H1 (cell line): ENCODE measurements at regions not wholly inside any gene's neighbourhood (a gene's known extent, or its start where the extent isn't known, plus 50 kb on each side); places are given as distances from the start of the nearest gene placed in this dataset.

Experiments used
- CTCF ChIA-PET: fragments of 300-600 bp; sonication (Branson Sonifier 250); formaldehyde crosslinking; loops from one replicate; lab custom pipeline; 2021; ENCODE audit not compliant: partially characterized antibody; lab: Charles Lee
- POLR2A ChIA-PET: fragments of 300-600 bp; sonication (Branson Sonifier 250); formaldehyde crosslinking; loops from one replicate; lab custom pipeline; 2021; ENCODE audit warnings: inconsistent platforms; ENCODE audit not compliant: partially characterized antibody; lab: Charles Lee
- DNase-seq, 2 experiments: peaks; one replicate each; pipeline versions ENCODE4 v3.0.0 to v3.0.0-alpha.2; 2010 to 2022; ENCODE audit warnings: low spot score in 2 of 2, low read depth in 1 of 2, mixed read lengths in 1 of 2
- FAIRE-seq: peaks from 2 replicates; lab custom pipeline; 2011; peaks lifted over from hg19 to GRCh38; lab: Jason Lieb, UNC
- H2AFZ ChIP-seq: 2 replicates; pipeline ENCODE4 v1.8.1; 2012; ENCODE audit warnings: low read length, inconsistent platforms
- H2AK5ac ChIP-seq: 2 replicates; pipeline ENCODE4 v1.6.1; 2013; ENCODE audit warnings: low read depth, low read length
- H2BK120ac ChIP-seq: replicated peaks from 2 replicates; pipeline ENCODE3; 2013; ENCODE audit warnings: low read depth, low read length, inconsistent platforms
- H2BK12ac ChIP-seq: 2 replicates; pipeline ENCODE4 v1.6.1; 2013; ENCODE audit warnings: low read depth, low read length
- H2BK15ac ChIP-seq: 2 replicates; pipeline ENCODE4 v1.6.1; 2013; ENCODE audit warnings: low read length
- H2BK20ac ChIP-seq: 2 replicates; pipeline ENCODE4 v1.6.1; 2013; ENCODE audit warnings: low read length
- H2BK5ac ChIP-seq: 2 replicates; pipeline ENCODE4 v1.6.1; 2013; ENCODE audit warnings: low read depth, low read length
- H3K14ac ChIP-seq: 2 replicates; pipeline ENCODE4 v1.6.1; 2013; ENCODE audit warnings: inconsistent platforms; ENCODE audit not compliant: insufficient read length
- H3K18ac ChIP-seq: 2 replicates; pipeline ENCODE4 v1.6.1; 2013; ENCODE audit warnings: low read length; ENCODE audit errors: extremely low read depth
- H3K23ac ChIP-seq: 2 replicates; pipeline ENCODE4 v1.6.1; 2013; ENCODE audit warnings: inconsistent platforms; ENCODE audit not compliant: insufficient read length
- H3K23me2 ChIP-seq: 2 replicates; pipeline ENCODE4 v1.6.1; 2013; ENCODE audit warnings: low read depth, low read length
- H3K27ac ChIP-seq: 2 replicates; pipeline ENCODE4 v1.6.1; 2011; ENCODE audit warnings: low read depth, low read length, inconsistent platforms
- H3K27me3 ChIP-seq, 4 experiments: replicated peaks in 1 of 4; 1 replicate in 1 of 4; 2 replicates in 3 of 4; pipeline versions ENCODE4 v1.6.1 to v1.8.1; 2011 to 2013; ENCODE audit warnings: low read length in 3 of 4, mild to moderate bottlenecking in 3 of 4, inconsistent platforms in 2 of 4, mixed read lengths in 2 of 4, moderate library complexity in 1 of 4; ENCODE audit not compliant: control insufficient read depth in 3 of 4, insufficient read depth in 3 of 4; ENCODE audit errors: extremely low read depth in 1 of 4
- H3K36me3 ChIP-seq, 4 experiments: 2 replicates each; pipeline versions ENCODE4 v1.6.1 to v1.8.1; 2011 to 2013; ENCODE audit warnings: mild to moderate bottlenecking in 4 of 4, low read length in 3 of 4, moderate library complexity in 2 of 4, control low read depth in 1 of 4, inconsistent platforms in 1 of 4; ENCODE audit not compliant: insufficient read depth in 4 of 4, control insufficient read depth in 2 of 4
- H3K4ac ChIP-seq: replicated peaks from 2 replicates; pipeline ENCODE3; 2013; ENCODE audit warnings: low read length, low read depth, mixed read lengths, inconsistent platforms; ENCODE audit not compliant: insufficient read length
- H3K4me1 ChIP-seq, 4 experiments: replicated peaks in 1 of 4; 1 replicate in 1 of 4; 2 replicates in 3 of 4; pipeline versions ENCODE4 v1.6.1 to v1.8.1; 2011 to 2013; ENCODE audit warnings: low read length in 3 of 4, inconsistent platforms in 2 of 4, mixed read lengths in 1 of 4; ENCODE audit not compliant: insufficient read depth in 4 of 4, control insufficient read depth in 3 of 4
- H3K4me2 ChIP-seq, 2 experiments: 2 replicates each; pipeline versions ENCODE4 v1.6.1 to v1.8.1; 2011 to 2013; ENCODE audit warnings: low read depth in 2 of 2, low read length in 2 of 2, control low read depth in 1 of 2, inconsistent platforms in 1 of 2, mild to moderate bottlenecking in 1 of 2; ENCODE audit not compliant: insufficient read depth in 1 of 2
- H3K4me3 ChIP-seq, 4 experiments: fragments of 200-600, 300-600 bp in 1 of 4; sonication (generic), shearing (Covaris generic), sonication (Bioruptor Twin) in 1 of 4; 2 replicates each; pipeline versions ENCODE4 v1.5.1 to v1.8.1; 2011 to 2016; ENCODE audit warnings: low read length in 4 of 4, low read depth in 3 of 4, control low read depth in 2 of 4, inconsistent platforms in 2 of 4, mild to moderate bottlenecking in 2 of 4, mixed read lengths in 1 of 4, moderate library complexity in 1 of 4; ENCODE audit not compliant: insufficient read depth in 2 of 4; ENCODE audit errors: extremely low read depth in 1 of 4
- H3K56ac ChIP-seq: replicated peaks from 2 replicates; pipeline ENCODE3; 2013; ENCODE audit warnings: low read depth, mild to moderate bottlenecking, mixed read lengths, low read length, inconsistent platforms; ENCODE audit not compliant: insufficient read length
- H3K79me1 ChIP-seq: 2 replicates; pipeline ENCODE4 v1.6.1; 2013; ENCODE audit warnings: low read depth, low read length, control low read depth
- H3K79me2 ChIP-seq, 2 experiments: 2 replicates each; pipeline versions ENCODE4 v1.6.1 to v1.8.1; 2012 to 2013; ENCODE audit warnings: low read length in 2 of 2, mild to moderate bottlenecking in 2 of 2, inconsistent platforms in 1 of 2; ENCODE audit not compliant: insufficient read depth in 2 of 2, control insufficient read depth in 1 of 2
- H3K9ac ChIP-seq, 4 experiments: replicated peaks in 1 of 4; 1 replicate in 1 of 4; 2 replicates in 3 of 4; pipeline versions ENCODE4 v1.6.1 to v1.8.1; 2011 to 2013; ENCODE audit warnings: low read depth in 3 of 4, low read length in 3 of 4, control low read depth in 2 of 4, mild to moderate bottlenecking in 2 of 4, moderate library complexity in 2 of 4, inconsistent platforms in 1 of 4; ENCODE audit errors: extremely low read depth in 1 of 4
- H3K9me3 ChIP-seq, 2 experiments: 2 replicates each; pipeline versions ENCODE4 v1.6.1 to v1.8.1; 2012 to 2013; ENCODE audit warnings: mild to moderate bottlenecking in 2 of 2, moderate library complexity in 2 of 2, control low read depth in 1 of 2, inconsistent platforms in 1 of 2, low read depth in 1 of 2, low read length in 1 of 2, mixed read lengths in 1 of 2; ENCODE audit not compliant: insufficient read depth in 2 of 2
- H4K20me1 ChIP-seq, 2 experiments: replicated peaks in 1 of 2; 2 replicates each; pipeline versions ENCODE3 to v1.8.1; 2011 to 2013; ENCODE audit warnings: inconsistent platforms in 2 of 2, low read length in 2 of 2, mild to moderate bottlenecking in 1 of 2; ENCODE audit not compliant: insufficient read depth in 2 of 2, control insufficient read depth in 1 of 2
- H4K5ac ChIP-seq: 2 replicates; pipeline ENCODE4 v1.6.1; 2013; ENCODE audit warnings: low read length, low read depth, mixed read lengths, inconsistent platforms; ENCODE audit not compliant: insufficient read length
- H4K8ac ChIP-seq: 2 replicates; pipeline ENCODE4 v1.8.0; 2013; ENCODE audit warnings: mild to moderate bottlenecking, moderate library complexity, low read length, inconsistent platforms; ENCODE audit not compliant: insufficient read depth; ENCODE audit errors: extremely low read depth
- H4K91ac ChIP-seq: replicated peaks from 2 replicates; pipeline ENCODE3; 2013; ENCODE audit warnings: low read length, mixed read lengths, inconsistent platforms; ENCODE audit not compliant: insufficient read length
- CTBP2 ChIP-seq: IDR thresholded peaks from 2 replicates; pipeline ENCODE4 v1.7.0; 2011; ENCODE audit warnings: borderline replicate concordance, mild to moderate bottlenecking, moderate library complexity, mixed read lengths, low read length; ENCODE audit not compliant: insufficient read depth, insufficient read length
- HDAC6 ChIP-seq: IDR thresholded peaks from one replicate; pipeline ENCODE4 v1.7.1; 2012; ENCODE audit warnings: low read depth, mild to moderate bottlenecking, inconsistent platforms, low read length, moderate library complexity
- JUN ChIP-seq: IDR thresholded peaks from 2 replicates; pipeline ENCODE4 v1.6.1; 2011; ENCODE audit warnings: low read depth, mild to moderate bottlenecking, improper control_type of control experiment, low read length
- KDM4A ChIP-seq: IDR thresholded peaks from one replicate; pipeline ENCODE4 v1.7.1; 2012; ENCODE audit warnings: low read depth, mild to moderate bottlenecking, moderate library complexity, low read length, inconsistent platforms; ENCODE audit not compliant: severe bottlenecking
- MAX ChIP-seq: IDR thresholded peaks from 2 replicates; pipeline ENCODE4 v1.6.1; 2012; ENCODE audit warnings: inconsistent platforms
- NANOG ChIP-seq: IDR thresholded peaks from 2 replicates; pipeline ENCODE4 v1.6.1; 2011; ENCODE audit warnings: low read length, low read depth, mild to moderate bottlenecking, inconsistent platforms; ENCODE audit not compliant: insufficient read depth, poor library complexity, severe bottlenecking
- POLR2A ChIP-seq, 2 experiments: IDR thresholded peaks; 1 replicate in 1 of 2; 2 replicates in 1 of 2; pipeline ENCODE4 v1.6.1; 2011; ENCODE audit warnings: low read depth in 2 of 2, low read length in 2 of 2, mild to moderate bottlenecking in 2 of 2; ENCODE audit errors: control extremely low read depth in 1 of 2
- POLR2AphosphoS5 ChIP-seq: IDR thresholded peaks from 2 replicates; pipeline ENCODE4 v1.6.1; 2011; ENCODE audit warnings: low read depth, low read length
- RFX5 ChIP-seq: IDR thresholded peaks from 2 replicates; pipeline ENCODE4 v1.6.1; 2011; ENCODE audit warnings: low read depth, low read length, improper control_type of control experiment, borderline replicate concordance
- RNF2 ChIP-seq: fragments of 200-900, 300-1000 bp; sonication (generic); IDR thresholded peaks from 2 replicates; pipeline ENCODE4 v1.7.1; 2016; ENCODE audit warnings: borderline replicate concordance, low read depth, mild to moderate bottlenecking, antibody characterized with exemption, low read length; ENCODE audit not compliant: poor library complexity, severe bottlenecking; ENCODE audit errors: missing control alignments
- SIN3A ChIP-seq, 2 experiments: IDR thresholded peaks in 1 of 2; conservative IDR thresholded peaks in 1 of 2; 2 replicates each; pipeline ENCODE4 v1.6.1; 2011 to 2012; ENCODE audit warnings: low read length in 2 of 2, improper control_type of control experiment in 1 of 2, low read depth in 1 of 2, mild to moderate bottlenecking in 1 of 2
- SUZ12 ChIP-seq: fragments of 200-600 bp; sonication (generic); IDR thresholded peaks from 2 replicates; pipeline ENCODE4 v1.6.1; 2012; ENCODE audit warnings: mild to moderate bottlenecking, inconsistent platforms, low read length, moderate library complexity, mixed read lengths
- TBP ChIP-seq: IDR thresholded peaks from 2 replicates; pipeline ENCODE4 v1.6.1; 2011; ENCODE audit warnings: low read depth, low read length, improper control_type of control experiment
- USF2 ChIP-seq: IDR thresholded peaks from 2 replicates; pipeline ENCODE4 v1.6.1; 2011; ENCODE audit warnings: low read length, improper control_type of control experiment

GRCh38 chr11:98842187-98842586, 178.6 kb upstream of the CNTN5 start:
- Histone ChIP-seq H3K79me1 (no peaks in the 10 kb centered on the region), H3K14ac (no peak overlapping the region), H4K91ac (no peak overlapping the region), H4K8ac (no peak overlapping the region), H3K4me2 (no peak overlapping the region), H3K23me2 (no peaks in the 10 kb centered on the region; the same call in 1 of the 2 replicates), H3K27me3 (no peaks in the 10 kb centered on the region), H3K9me3 (no peaks in the 10 kb centered on the region), H3K18ac (no peak overlapping the region), H3K36me3 (no peaks in the 10 kb centered on the region; a peak in 1 of 8 replicates), H2BK15ac (no peak overlapping the region), H3K4me3 (no peak overlapping the region), H3K56ac (no peak overlapping the region), H4K5ac (no peak overlapping the region), H3K4me1 (no peaks in the 10 kb centered on the region), H3K79me2 (no peaks in the 10 kb centered on the region), H3K9ac (no peak overlapping the region), H2BK20ac (no peak overlapping the region), H2AFZ (no peak overlapping the region), H2BK5ac (no peak overlapping the region), H3K27ac (no peak overlapping the region), H3K4ac (no peak overlapping the region), H2BK120ac (no peak overlapping the region), H2AK5ac (no peak overlapping the region), H3K23ac (no peak overlapping the region), H2BK12ac (no peak overlapping the region), H4K20me1 (no peaks in the 10 kb centered on the region)
- DNase-seq, result no peak
- CTCF ChIA-PET, result interaction anchor here (1.2 kb wide), 1 partner anchor 548 kb away, joined by 3 read pairs; no protein-coding TSS in a partner anchor
- no peak for FAIRE-seq
- POLR2A ChIA-PET, result no interaction called here
- TF ChIP-seq CTBP2 (no peak), SUZ12 (no peak), SIN3A (conservative IDR thresholded peaks at IDR 0.05 in 1 of 2, IDR thresholded peaks at IDR 0.05 in 1 of 2; ENCODE audit: low read depth in 1 of 2, low read length in 2 of 2) (no peak), POLR2A (IDR thresholded peaks at IDR 0.05; ENCODE audit: control extremely low read depth in 1 of 2, low read depth in 2 of 2, low read length in 2 of 2) (no peak), HDAC6 (no peak), RFX5 (no peak), NANOG (no peak), POLR2AphosphoS5 (no peak), USF2 (no peak), RNF2 (no peak), TBP (no peak), JUN (no peak), KDM4A (no peak), MAX (no peak)
